GM12872 (cell line): ENCODE measurements at regions not wholly inside any gene's neighbourhood (a gene's known extent, or its start where the extent isn't known, plus 50 kb on each side); places are given as distances from the start of the nearest gene placed in this dataset.

Source experiments
- CTCF ChIP-seq: IDR thresholded peaks from 3 replicates; pipeline ENCODE4 v1.5.1; 2011; ENCODE audit warnings: low read depth, mild to moderate bottlenecking, low read length, moderate library complexity; ENCODE audit not compliant: insufficient read depth

- TF ChIP-seq CTCF, result no peak
Observed at GRCh38 chr12:118715647-118716046, 265.7 kb upstream of the SRRM4 start.

DNA sequence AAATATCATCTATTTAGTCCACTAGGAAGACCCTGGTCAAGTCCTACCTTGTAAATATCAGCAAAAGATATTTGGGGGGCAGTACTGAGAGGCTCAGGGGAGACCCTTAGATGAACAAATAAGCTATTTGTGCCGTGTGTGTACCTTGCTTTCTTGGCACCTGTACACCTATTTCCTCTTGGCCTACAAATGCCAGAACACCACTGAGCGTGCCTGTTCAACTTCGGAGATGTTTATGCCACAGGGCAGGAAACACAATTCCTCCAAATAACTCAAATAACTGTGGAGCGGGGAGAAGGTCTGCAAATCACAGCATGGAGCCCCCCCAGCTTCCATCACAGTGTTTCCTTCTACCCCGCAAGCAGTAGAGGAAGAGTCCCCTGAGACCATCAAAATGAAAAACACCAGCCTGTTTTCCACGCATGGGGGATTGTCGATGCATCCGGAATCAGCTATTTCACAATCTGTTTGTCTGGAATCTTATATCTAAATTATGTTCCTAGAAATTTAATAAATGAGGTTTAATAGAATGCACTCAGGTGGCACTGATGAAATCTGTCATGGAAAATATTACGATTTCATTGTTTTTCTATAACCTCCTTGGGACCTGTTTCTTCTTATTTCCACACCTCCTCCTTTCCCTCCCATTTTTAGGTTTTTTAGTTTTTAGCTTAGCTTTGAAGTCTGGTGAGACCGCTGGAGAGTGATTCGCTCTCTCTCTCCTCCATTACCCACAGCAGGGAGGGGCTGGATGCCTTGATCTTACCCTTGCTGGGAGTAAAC lies 254.0 kb upstream of the SRRM4 start:
- no peak for TF ChIP-seq CTCF

GRCh38 chr12:118727979-118728366 lies 253.4 kb upstream of the SRRM4 start:
- no peak for TF ChIP-seq CTCF

- no peak for TF ChIP-seq CTCF
Observed at GRCh38 chr12:118734266-118734665, 247.1 kb upstream of the SRRM4 start.

GRCh38 chr12:118737985-118738540 lies 243.3 kb upstream of the SRRM4 start:
- no peak for TF ChIP-seq CTCF

- no peak for TF ChIP-seq CTCF
Observed at GRCh38 chr12:118741194-118741593, 240.1 kb upstream of the SRRM4 start.

DNA sequence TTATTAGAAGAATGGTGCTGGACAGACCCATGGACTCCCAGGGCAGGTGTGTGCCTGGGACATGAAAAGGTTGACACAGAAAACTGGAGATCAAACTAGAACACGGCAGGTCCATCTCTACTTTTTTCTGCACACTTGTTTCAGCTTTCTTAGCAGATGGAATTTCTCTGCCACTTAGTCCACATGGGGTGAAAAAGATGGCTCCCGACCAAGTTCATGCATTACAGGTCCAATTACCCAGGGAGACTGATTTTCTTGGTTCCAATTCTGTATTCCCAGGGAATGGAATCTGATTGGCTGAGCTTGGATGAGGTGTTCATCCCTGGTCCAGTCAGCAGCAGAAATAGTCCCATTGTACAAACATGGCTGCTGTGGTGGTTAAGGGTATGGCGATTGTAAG lies 238.9 kb upstream of the SRRM4 start:
- no peak for TF ChIP-seq CTCF
